ENCODE measurements at regions not wholly inside any gene's neighbourhood (a gene's known extent, or its start where the extent isn't known, plus 50 kb on each side); places are given as distances from the start of the nearest gene placed in this dataset.

- Mint-ChIP-seq H3K9me3 (no peaks in the 10 kb centered on the region), H3K4me1 (ENCODE audit: low read depth in 2 of 2) (peaks cover 35 to 50% of the 10 kb centered on the region in 2 donors), H3K4me3 (no peak overlapping the region), H3K36me3 (ENCODE audit: insufficient read depth) (peaks cover 5% of the 10 kb centered on the region), H3K27me3 (no peaks in the 10 kb centered on the region), H3K27ac (no peak overlapping the region)
- no peak for DNase-seq
- ATAC-seq (replicated peaks): no peak
Measured at GRCh38 chr3:187922704-187923416, 177.6 kb upstream of the BCL6 start.

GRCh38 chr3:187924651-187925050, 179.4 kb upstream of the BCL6 start:
- H3K27me3 Mint-ChIP-seq: no peaks in the 10 kb centered on the region
- peaks cover 5% of the 10 kb centered on the region for H3K36me3 Mint-ChIP-seq (ENCODE audit: insufficient read depth)
- no peak for DNase-seq
- no peak for ATAC-seq (replicated peaks)
- H3K4me3 Mint-ChIP-seq: no peak overlapping the region
- no peaks in the 10 kb centered on the region for H3K9me3 Mint-ChIP-seq
- H3K4me1 Mint-ChIP-seq (ENCODE audit: low read depth in 2 of 2): peaks cover 24 to 38% of the 10 kb centered on the region in 2 donors
- H3K27ac Mint-ChIP-seq: no peak overlapping the region

DNA sequence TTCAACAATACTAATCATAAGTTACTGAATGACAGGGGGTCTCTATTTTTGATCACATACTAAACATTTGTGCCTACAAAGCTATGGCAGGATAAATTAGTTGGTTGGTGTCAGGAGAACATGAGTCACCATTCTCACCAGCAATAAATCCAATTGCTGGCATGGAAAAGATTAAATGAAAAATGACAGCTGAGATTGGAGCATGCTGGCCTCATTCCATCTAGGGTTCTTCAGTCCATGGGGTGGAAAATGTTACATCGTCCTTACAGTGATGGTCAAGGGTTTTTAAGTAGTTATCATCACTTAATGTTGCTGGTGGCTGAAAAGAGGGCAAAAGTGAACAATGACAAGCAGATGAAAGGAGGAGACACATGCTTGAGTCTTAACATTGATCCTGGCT, 180.1 kb upstream of the BCL6 start:
- Mint-ChIP-seq H3K27me3 (no peaks in the 10 kb centered on the region), H3K36me3 (ENCODE audit: insufficient read depth) (peaks cover 3% of the 10 kb centered on the region), H3K4me1 (ENCODE audit: low read depth in 2 of 2) (peaks cover 21 to 36% of the 10 kb centered on the region in 2 donors), H3K27ac (no peak overlapping the region), H3K9me3 (no peaks in the 10 kb centered on the region), H3K4me3 (no peak overlapping the region)
- no peak for DNase-seq
- ATAC-seq (replicated peaks): no peak

DNA sequence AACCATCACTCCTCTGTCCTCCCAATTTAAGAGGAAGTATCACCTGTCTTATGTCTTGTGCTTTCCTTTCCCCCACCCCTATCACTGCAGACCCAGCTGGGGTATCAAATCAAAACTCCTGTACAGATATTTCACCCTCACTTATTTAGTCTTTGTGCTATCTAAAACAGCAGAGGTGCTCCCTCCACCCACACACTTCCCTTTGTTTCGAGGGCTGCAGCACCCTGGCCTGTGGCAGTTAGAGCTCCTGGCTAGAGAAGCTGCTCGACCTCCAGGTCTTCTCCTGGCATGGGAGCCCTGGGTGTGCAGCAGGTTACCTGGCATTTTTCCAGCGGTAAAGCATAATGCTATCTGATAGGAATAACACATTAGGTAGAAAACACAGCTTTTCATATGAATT, 181.4 kb upstream of the BCL6 start:
- H3K4me1 Mint-ChIP-seq (ENCODE audit: low read depth in 2 of 2): peaks cover 15 to 31% of the 10 kb centered on the region in 2 donors
- peak overlapping the region; percentile 19 to 65 for H3K27ac Mint-ChIP-seq
- H3K9me3 Mint-ChIP-seq: no peaks in the 10 kb centered on the region
- DNase-seq (no peak), ATAC-seq (replicated peaks) (no peak)
- H3K27me3 Mint-ChIP-seq: no peaks in the 10 kb centered on the region
- H3K4me3 Mint-ChIP-seq: no peak overlapping the region
- no peaks in the 10 kb centered on the region for H3K36me3 Mint-ChIP-seq (ENCODE audit: insufficient read depth)

GRCh38 chr3:187927565-187927964, 182.3 kb upstream of the BCL6 start:
- Mint-ChIP-seq H3K4me3 (no peak overlapping the region), H3K27ac (peak overlapping the region; percentile 19 to 65), H3K9me3 (no peaks in the 10 kb centered on the region), H3K4me1 (ENCODE audit: low read depth in 2 of 2) (peaks cover 13 to 28% of the 10 kb centered on the region in 2 donors), H3K27me3 (no peaks in the 10 kb centered on the region), H3K36me3 (ENCODE audit: insufficient read depth) (no peaks in the 10 kb centered on the region)
- ATAC-seq (replicated peaks) (no peak), DNase-seq (no peak)

DNA sequence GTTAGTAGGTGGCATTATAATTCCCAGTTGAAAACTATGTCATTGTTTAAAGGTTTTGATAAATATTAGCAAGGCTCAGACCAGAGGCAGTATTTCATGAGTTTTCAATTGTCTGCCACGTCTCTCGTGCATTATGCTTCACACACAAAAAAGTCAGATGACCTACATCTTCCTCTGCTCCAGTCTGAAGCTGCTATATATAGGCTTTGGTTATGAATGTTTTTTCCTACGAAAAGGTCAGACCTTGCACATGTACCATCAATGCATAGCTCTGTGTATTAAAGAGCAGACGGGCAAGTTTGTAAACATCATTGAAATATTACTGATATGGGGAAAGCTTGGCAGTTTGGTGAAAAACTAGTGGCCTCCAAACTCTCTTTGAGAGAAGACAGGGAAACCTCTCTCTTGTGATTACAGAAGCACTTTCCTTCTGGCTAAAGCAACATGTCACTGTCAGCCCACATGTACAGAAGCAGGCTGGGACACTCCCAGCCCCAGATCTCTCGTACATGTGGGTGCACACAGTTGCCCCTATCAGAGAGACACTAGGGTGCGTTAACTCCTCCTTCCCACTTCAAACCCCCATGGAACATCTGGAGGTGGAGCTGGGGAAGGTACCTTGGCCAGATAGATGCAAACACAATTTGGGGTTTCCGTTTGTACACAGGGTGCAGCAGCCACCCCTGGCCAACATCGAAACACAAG, 184.0 kb upstream of the BCL6 start:
- no peaks in the 10 kb centered on the region for H3K36me3 Mint-ChIP-seq (ENCODE audit: insufficient read depth)
- peaks cover 13 to 19% of the 10 kb centered on the region in 2 donors for H3K4me1 Mint-ChIP-seq (ENCODE audit: low read depth in 2 of 2)

GRCh38 chr3:187930021-187930420, 184.8 kb upstream of the BCL6 start:
- ATAC-seq (replicated peaks) (no peak), DNase-seq (no peak)
- H3K27me3 Mint-ChIP-seq: no peaks in the 10 kb centered on the region
- H3K36me3 Mint-ChIP-seq (ENCODE audit: insufficient read depth): no peaks in the 10 kb centered on the region
- H3K4me1 Mint-ChIP-seq (ENCODE audit: low read depth in 2 of 2): peaks cover 13 to 21% of the 10 kb centered on the region in 2 donors
- no peaks in the 10 kb centered on the region for H3K9me3 Mint-ChIP-seq
- no peak overlapping the region for H3K4me3 Mint-ChIP-seq
- H3K27ac Mint-ChIP-seq: peak overlapping the region in 1 of 2 donors; percentile 35

More for the DNA sequence above, 184.0 kb upstream of the BCL6 start:
- Mint-ChIP-seq H3K27me3 (no peaks in the 10 kb centered on the region), H3K9me3 (no peaks in the 10 kb centered on the region), H3K4me3 (no peak overlapping the region), H3K27ac (no peak overlapping the region)
- no peak for DNase-seq
- peak; percentile 46 for ATAC-seq (replicated peaks)

DNA sequence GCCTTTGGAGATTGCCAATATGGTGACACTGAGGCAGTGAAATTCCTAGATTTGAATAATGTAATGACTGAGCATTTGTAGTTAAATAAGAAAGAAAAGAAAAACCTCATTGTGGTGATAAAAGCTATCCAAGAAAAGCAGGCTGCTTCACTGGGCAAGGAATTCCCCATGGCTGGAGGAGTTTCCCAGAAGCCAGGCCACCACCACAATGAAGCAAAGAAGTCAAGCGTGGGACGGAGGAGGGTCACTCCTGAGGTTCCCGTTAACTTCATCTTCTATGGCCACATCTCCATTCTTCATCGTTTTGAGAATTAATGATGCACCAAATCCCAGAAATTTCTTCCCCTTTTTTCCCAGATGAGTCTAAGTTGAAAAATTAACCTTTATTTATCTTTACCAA, 185.8 kb upstream of the BCL6 start:
- Mint-ChIP-seq H3K27me3 (no peaks in the 10 kb centered on the region), H3K4me1 (ENCODE audit: low read depth in 2 of 2) (peaks cover 22 to 32% of the 10 kb centered on the region in 2 donors), H3K27ac (no peak overlapping the region), H3K36me3 (ENCODE audit: insufficient read depth) (peaks cover 6% of the 10 kb centered on the region), H3K4me3 (no peak overlapping the region), H3K9me3 (no peaks in the 10 kb centered on the region)
- ATAC-seq (replicated peaks) (no peak), DNase-seq (no peak)

DNA sequence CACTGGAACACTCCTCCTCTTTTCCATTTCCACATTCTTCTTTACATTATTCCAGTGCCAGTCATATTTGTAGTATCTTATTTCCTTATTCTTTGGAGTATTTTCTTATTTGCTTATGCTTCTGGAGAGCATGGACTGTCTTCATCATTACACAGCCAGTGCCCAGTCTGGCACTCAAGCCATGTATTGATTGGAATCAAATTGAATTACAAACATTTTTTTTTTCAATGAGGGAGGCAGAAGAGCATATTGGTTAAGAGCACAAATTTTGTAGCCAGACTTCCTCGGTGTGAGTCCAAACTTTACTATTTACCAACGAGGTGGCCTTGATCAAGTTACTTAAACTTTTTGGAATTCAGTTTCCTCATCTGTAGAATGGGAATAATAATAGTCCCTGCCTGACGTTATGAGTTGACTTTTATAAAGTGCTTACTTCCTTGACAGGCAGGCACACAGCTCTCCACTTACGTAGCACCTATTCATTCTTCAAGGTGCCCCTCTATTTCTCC, 186.6 kb upstream of the BCL6 start:
- no peak for DNase-seq
- ATAC-seq (replicated peaks): no peak
- Mint-ChIP-seq H3K27me3 (no peaks in the 10 kb centered on the region), H3K9me3 (no peaks in the 10 kb centered on the region), H3K4me1 (ENCODE audit: low read depth in 2 of 2) (peaks cover 21 to 33% of the 10 kb centered on the region in 2 donors), H3K27ac (no peak overlapping the region), H3K4me3 (no peak overlapping the region), H3K36me3 (ENCODE audit: insufficient read depth) (peaks cover 6% of the 10 kb centered on the region)

GRCh38 chr3:187932530-187932929, 187.3 kb upstream of the BCL6 start:
- DNase-seq (no peak), ATAC-seq (replicated peaks) (no peak)
- Mint-ChIP-seq H3K36me3 (ENCODE audit: insufficient read depth) (peaks cover 6% of the 10 kb centered on the region), H3K9me3 (no peaks in the 10 kb centered on the region), H3K27me3 (no peaks in the 10 kb centered on the region), H3K4me1 (ENCODE audit: low read depth in 2 of 2) (peaks cover 18 to 29% of the 10 kb centered on the region in 2 donors), H3K4me3 (no peak overlapping the region), H3K27ac (no peak overlapping the region)

- ATAC-seq (replicated peaks): peak; percentile 90
- DNase-seq: peak in 2 of 3 experiments; percentile 8 to 10
- H3K9me3 Mint-ChIP-seq: no peaks in the 10 kb centered on the region
- peak overlapping the region; percentile 93 to 96 for H3K27ac Mint-ChIP-seq
- peaks cover 6% of the 10 kb centered on the region for H3K36me3 Mint-ChIP-seq (ENCODE audit: insufficient read depth)
- H3K4me1 Mint-ChIP-seq (ENCODE audit: low read depth in 2 of 2): peaks cover 13 to 23% of the 10 kb centered on the region in 2 donors
- H3K27me3 Mint-ChIP-seq: no peaks in the 10 kb centered on the region
- peak overlapping the region; percentile 76 to 78 for H3K4me3 Mint-ChIP-seq
Measured at GRCh38 chr3:187935623-187936156, 190.4 kb upstream of the BCL6 start.

DNA sequence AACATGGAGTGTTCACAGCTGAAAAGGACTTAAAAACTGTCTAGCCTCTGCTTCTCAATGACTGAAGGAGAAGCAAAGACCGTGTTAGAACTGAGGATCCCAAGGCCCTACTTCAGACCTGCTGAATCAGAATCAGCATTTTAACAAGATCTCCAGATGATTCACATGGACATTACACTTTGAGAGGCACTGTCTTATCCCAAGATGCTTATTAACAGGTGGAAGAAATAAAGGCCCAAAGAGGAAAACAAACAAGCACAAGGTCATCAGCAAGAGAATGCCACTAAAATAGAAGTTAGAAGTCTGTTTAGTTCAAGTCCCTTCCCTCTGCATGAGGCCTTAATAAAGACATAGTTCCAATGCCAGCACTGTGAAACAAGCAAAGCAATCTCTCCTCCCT, 191.4 kb upstream of the BCL6 start:
- Mint-ChIP-seq H3K36me3 (ENCODE audit: insufficient read depth) (peaks cover 6% of the 10 kb centered on the region), H3K27me3 (no peaks in the 10 kb centered on the region), H3K4me1 (ENCODE audit: low read depth in 2 of 2) (peaks cover 13 to 23% of the 10 kb centered on the region in 2 donors), H3K4me3 (peak overlapping the region; percentile 76 to 78), H3K9me3 (no peaks in the 10 kb centered on the region), H3K27ac (peak overlapping the region; percentile 93 to 96)
- ATAC-seq (replicated peaks) (no peak), DNase-seq (no peak)

DNA sequence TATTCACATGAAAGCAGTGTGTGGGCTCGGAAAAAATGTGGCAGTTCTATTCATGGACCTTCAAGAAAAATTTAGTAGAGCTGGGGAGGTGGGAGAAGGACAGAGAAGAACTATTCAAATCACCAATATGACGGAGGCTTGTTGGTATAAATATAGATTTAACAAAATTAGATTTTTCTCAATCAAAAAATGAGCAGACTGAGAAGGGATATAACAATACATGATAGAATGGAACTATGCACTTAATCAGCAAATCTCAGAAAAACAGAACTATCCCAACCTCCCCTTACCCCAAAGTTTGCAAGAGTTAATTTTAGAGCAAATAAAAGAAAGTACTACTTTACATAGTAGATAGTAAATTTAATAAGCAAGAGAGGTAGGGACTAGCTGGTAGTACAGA, 194.6 kb upstream of the BCL6 start:
- no peak for DNase-seq
- no peaks in the 10 kb centered on the region for H3K9me3 Mint-ChIP-seq
- no peak for ATAC-seq (replicated peaks)
- peaks cover 6% of the 10 kb centered on the region for H3K36me3 Mint-ChIP-seq (ENCODE audit: insufficient read depth)
- H3K4me1 Mint-ChIP-seq (ENCODE audit: low read depth in 2 of 2): peaks cover 13 to 22% of the 10 kb centered on the region in 2 donors
- no peaks in the 10 kb centered on the region for H3K27me3 Mint-ChIP-seq
- H3K27ac Mint-ChIP-seq: no peak overlapping the region
- H3K4me3 Mint-ChIP-seq: no peak overlapping the region

Measured in effector memory CD8-positive, alpha-beta T cell (primary cell).